AML-193 (cell line): ENCODE measurements at regions not wholly inside any gene's neighbourhood (a gene's known extent, or its start where the extent isn't known, plus 50 kb on each side); places are given as distances from the start of the nearest gene placed in this dataset.
"Not testable (repeated sequence)": the region's sequence is repeated elsewhere in the genome, so short reads cannot be mapped to it uniquely, and the experiment has no call there.

ENCODE experiments used
- DNase-seq, 2 experiments: peaks; one replicate each; lab custom pipeline; 2025; lab: John Stamatoyannopoulos, UW

DNA sequence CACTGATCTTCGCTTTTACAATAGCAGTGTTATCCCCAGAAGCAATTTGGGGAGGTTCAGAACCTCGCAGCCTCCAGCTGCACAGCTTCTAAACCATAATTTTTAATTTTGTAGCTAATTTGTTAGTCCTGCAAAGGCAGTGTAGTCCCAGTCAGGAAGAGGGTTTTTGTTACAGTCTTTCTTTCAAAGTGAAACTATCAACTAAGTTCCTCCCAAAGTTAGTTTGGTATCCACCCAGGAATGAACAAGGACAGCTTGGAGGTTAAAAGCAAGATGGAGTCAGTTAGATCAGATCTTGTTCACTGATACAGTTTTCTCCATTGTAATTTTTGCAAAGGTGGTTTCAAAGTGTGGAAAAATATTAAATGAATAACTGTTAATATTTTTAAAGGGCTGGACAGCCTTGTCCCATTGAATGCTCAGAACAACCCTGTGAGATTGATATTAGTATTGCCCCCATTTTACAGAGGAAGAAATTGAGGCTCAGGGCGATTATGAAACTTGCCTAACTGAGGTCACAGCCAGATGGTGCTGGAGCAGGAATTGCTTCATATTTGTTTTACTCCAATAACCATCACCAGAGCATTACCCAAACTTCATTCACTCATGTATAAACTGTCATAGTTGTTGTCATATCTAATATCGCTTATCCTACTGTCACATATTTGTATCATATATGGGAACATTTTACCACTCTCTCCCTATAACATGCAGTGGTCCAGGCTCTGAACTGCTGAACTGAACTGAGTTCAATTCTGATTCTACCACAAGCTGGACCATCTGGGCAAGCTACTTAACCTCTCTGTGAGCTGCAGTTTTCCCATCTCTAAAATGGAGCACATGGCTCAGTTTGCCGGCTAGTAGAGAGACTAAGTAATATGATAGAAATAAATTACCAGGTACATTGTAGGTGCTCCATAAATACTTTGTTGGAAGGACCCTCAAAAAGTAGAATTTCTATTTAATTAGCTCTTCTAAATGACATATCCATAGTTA is 213.8 kb downstream of the BCAS1 start:
- no peak for DNase-seq

DNA sequence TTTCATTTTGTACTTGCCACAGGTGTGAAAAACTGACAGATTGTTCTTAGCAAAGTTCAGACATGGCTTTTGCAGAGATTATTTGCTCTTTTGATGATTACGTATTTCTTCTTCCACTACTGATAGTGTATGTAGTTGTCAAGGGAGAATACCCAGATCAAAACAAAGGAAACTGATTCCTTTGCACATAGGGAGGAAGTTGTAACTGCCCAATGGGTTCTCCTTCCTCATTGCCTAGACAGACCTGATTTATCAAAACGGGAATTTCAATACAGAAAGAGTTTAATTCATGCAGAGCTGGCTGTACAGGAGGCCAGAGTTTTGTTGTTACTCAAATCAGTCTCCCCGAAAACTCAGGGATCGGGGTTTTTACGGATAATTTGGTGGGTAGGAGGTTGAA is 214.7 kb downstream of the BCAS1 start:
- DNase-seq = peak in 1 of 2 experiments; percentile 13

DNA sequence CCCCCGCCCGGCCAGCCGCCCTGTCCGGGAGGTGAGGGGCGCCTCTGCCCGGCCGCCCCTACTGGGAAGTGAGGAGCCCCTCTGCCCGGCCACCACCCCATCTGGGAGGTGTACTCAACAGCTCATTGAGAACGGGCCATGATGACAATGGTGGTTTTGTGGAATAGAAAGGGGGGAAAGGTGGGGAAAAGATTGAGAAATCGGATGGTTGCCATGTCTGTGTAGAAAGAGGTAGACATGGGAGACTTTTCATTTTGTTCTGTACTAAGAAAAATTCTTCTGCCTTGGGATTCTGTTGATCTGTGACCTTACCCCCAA is 215.8 kb downstream of the BCAS1 start:
- not testable (repeated sequence) for DNase-seq

DNA sequence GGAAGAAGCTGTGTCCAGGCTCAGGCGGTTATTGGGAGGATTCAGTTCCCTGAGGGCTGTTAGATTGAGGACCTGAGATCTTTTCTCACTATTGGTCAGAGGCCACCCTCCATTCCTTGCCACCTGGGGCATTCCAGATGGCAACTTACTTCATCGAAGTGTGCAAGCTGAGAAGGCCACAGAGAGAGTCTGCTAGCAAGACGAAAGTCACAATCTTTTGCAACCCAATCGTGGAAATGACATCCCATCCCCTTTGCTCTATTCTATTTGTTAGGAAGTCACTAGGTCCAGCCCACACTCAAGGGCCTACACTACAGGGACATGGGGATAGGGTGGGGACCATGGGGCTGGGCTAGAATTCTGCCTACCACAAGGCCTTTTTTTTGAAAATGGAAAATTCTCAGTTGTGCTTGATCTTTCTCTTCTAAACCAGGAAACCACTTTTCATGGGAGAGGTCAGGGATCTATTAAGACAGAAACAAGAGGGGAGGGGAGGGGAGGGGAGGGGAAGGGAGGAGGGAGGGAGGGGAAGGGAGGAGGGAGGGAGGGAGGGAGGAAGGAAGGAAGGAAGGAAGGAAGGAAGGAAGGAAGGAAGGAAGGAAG is 217.2 kb downstream of the BCAS1 start:
- DNase-seq = no peak

DNA sequence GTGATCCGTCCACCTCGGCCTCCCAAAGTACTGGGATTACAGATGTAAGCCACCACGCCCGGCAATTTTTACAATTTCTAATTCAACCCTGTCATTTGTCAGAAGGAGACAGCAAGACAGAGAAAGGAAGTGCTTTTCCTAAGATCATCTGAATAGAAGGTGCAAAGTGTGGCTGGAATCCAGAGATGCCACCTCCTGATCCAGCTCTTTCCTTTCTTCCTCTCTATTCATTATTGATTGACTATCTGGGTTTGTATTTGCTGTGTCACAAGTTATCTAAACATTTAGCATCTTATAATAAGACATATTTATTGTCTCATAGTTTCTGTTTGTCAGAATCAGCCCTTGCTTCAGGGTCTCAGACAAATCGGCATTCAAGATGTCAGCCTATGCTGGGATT is 217.7 kb downstream of the BCAS1 start:
- no peak for DNase-seq

DNA sequence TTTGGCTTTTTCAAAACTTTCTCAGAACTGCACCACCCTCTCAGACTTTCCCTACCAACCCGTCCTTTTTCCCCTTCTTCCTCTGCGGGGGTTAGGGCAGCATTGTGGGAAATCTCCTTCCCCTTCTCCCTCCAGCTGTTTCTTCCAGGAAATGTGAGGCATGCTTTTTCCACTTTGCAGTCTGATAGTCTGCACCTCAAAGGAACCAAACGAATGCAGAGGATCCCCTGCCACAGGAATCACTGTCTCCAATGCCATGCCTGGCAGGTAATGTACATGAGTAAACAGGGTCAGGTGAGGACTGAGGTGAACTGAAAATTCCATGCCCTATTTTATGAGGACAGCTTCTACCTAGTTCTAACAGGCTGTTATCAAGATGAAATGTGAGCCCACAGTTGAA is 218.4 kb downstream of the BCAS1 start:
- no peak for DNase-seq

DNA sequence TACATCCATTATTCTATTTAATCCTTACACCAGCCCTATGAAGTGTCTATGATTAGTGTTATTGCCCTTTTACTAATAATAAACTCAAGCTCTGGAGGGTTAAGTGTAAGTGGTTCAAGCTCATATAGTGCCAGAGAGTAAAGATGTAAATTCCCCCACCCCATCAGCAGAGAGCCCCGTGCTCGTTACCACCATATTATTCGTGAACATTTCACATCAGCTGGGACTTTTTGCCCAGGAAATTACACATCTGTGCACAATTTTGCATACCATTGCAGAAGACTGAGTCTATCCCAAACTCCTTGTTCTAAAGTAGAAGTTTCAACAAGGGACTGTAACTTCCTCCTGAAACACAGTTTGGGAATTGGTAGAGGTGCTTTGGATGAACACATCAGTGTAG is 220.1 kb downstream of the BCAS1 start:
- no peak for DNase-seq

DNA sequence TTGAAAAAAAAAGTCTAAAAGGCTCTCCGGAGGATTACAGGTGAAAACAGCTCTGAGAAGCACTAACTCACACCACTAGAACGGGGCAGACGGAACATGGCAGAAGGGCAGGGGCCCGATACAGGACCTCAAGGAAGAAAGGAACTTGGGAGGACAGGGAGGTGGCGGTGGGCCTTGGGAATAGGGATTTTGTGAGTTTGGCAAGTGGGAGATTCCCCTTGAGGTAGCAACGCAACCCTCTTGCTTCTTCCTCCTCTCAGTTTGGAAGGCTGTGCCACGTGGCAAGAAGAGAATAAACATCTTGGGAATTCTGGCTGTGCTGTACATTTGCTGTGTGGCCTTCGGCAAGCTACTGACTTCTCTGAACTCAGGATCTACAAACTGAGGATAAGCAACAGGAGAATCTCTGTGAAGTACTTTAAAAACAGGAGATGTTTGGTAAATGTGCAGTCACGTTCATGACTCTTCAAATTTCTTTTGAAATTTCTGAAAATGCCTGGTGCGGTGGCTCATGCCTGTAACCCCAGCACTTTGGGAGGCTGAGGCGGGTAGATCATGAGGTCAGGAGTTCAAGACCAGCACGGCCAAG is 220.8 kb downstream of the BCAS1 start:
- DNase-seq = no peak

DNA sequence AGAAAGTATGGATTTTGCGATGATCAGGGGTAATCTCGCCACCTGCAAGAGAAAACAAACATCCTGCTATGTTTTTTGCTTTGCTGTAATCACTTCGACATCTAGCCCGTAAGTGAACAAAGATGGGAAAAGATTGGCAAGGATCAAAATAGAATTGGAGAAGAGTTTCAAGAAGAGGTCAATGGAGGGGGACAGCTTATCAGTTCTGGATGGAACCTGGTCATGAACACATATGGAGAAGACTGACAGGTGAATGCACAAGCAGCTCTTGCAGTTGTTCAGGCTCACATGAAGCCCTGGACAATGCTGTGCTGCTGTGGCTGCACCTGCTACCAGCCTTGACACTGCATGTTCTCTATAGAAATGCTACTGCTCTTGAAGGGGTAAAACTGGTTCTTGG is 222.1 kb downstream of the BCAS1 start:
- DNase-seq = no peak

DNA sequence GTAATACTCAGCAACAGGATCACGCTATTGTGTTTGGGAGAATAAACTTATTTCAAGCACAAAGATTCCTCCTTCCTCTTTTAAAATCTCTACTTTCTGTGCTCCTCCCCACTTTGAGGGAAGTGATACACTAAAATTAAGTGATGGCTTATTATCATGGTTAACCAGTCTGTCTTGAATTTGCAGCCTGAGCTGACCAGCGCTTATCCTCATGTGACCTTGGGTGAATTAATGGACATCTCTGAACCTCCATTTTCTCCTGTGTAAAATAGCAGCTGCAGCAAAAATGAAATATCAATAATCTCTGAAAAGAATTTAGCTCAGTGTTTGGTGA is 222.6 kb downstream of the BCAS1 start:
- peak; percentile 48 to 71 for DNase-seq

DNA sequence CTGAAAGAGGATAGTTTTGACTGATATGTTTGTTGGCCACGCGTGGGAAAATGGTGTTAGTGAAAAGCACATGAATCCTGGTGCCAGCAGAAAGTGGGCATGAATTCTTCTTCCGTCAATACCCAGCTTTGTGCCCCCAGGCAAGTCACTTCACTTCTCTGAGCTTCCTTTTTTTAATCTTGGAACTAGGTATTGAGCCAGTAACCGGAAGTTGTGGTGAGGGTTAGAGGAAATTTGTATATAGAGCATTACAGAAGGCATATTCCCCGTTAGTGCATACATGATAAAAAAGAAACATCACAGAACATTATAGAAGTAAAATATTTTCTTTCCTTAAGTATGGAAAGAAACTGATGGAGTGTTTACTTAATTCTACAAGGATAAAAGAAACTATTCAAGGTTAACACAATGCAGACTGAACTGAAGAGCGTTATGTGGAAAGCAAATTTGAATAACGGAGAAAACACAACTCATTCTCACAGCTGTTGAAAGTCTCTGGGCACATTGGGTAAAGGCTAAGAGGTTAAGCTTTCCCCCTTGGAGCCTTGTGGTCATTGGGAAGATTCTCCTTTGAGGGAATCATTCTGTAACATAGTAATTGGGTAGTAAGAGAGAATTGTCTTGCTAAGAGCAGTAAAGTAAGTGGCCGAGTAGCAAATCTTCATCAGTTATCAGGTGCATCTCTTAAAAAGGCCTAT is 223.1 kb downstream of the BCAS1 start:
- DNase-seq = peak; percentile 94 to 95

DNA sequence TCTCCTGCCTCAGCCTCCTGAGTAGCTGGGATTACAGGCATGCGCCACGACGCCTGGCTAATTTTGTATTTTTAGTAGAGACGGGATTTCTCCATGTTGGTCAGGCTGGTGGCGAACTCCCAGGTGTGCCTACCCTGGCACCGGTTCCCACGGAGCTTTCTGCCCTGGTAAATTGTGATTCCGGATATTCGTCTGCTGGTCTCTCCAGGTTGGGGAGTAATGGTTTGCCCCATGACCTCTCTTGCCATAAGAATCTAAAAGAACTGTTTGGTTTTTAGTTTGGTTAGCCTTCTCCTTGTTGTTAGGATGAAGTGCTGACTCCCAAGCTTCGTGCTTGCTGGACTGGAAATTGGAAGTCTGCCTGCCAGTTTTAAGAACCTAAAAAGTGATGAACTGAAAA is 223.8 kb downstream of the BCAS1 start:
- DNase-seq = no peak

DNA sequence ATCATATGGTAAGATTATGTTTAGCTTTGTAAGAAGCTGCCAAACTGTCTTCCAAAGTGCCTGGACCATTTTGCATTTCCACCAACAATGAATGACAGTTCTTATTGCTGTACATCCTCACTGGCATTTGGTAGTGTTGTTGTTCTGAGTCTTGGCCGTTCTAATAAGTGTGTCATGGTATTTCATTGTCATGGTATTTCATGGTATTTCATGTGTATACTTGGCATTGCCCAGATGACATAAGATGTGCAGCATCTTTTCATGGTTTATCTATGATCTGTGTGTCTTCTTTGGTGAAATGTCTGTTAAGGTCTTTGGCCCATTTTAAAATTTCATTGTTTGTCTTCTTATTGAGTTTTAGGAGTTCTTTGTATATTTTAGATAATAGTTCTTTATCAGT is 224.4 kb downstream of the BCAS1 start:
- no peak for DNase-seq

DNA sequence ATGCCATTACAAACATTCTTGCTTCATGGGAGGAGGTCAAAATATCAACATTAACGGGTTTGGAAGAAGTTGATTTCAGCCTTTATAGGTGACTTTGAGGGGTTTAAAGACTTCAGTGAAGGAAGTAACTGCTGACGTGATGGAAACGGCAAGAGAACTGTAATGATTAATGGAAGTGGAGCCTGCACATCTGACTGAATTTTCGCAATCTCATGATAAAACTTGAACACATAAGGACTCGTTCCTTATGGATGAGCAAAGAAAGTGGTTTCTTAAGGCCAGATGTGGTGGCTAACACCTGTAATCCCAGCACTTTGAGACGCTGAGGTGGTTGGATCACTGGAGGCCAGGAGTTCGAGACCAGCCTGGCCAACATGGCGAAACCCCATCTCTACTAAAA is 226.1 kb downstream of the BCAS1 start:
- DNase-seq = no peak

DNA sequence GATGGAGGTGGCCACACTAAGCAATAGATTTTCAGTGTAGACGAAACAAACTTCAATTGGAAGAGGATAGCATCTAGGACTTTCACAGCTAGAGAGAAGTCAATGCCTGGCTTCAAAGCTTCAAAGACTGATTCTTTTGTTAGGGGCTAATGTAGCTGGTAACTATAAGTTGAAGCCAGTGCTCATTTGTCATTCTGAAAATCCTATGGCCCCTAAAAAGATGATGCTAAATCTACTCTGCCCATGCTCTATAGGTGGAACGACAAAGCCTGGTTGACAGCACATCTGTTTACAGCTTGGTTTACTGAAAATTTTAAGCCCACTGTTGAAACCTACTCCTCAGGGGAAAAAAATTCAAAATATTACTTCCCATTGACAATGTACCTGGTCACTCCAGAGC is 226.7 kb downstream of the BCAS1 start:
- no peak for DNase-seq

DNA sequence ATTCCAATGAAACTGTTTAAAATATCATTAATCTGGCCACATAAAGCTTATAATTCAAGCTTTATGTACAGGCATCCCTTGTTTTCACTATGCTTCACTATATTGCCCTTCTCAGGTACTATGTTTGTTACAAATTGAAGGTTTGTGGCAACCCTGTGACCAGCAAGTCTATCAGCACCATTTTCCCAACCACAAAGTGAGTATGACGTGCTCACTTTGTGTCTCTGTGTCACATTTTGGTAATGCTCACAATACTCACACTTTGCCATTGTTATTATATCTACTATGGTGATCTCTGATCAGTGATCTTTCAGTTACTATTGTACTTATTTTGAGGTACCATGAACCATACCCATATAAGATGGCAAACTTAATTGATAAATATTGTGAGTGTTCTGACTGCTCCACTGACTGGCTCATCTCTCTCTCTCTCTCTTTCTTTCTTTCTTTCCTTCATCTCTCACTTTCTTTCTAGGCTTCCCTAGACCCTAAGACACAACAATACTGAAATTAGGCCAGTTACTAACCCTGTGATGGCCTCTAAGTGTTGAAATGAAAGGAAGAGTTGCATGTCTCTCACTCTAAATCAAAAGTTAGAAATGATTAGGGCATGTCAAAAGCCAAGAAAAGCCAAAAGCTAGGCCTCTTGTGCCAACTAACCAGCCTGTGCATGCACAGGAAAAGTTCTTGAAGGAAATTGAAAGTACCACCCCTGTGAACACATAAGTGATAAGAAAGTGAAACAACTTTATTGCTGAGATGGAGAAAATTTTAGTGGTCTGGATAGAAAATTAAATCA is 227.9 kb downstream of the BCAS1 start:
- no peak for DNase-seq

DNA sequence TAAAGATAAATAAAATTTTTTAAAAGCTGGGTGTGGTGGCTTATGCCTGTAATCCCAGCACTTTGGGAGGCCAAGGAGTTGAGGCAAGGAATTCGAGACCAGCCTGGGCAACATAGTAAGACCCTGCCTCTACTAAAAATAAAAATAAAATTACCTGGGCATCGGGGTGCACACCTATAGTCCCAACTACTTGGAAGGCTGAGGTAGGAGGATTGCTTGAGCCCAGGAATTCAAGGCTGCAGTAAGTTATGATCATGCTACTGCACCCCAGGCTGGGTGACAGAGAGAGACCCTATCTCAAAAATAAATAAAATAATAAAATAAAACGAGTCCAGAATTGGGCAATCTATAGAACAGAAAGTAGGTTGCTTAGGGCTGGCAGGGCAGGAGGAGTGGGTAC is 228.7 kb downstream of the BCAS1 start:
- no peak for DNase-seq

DNA sequence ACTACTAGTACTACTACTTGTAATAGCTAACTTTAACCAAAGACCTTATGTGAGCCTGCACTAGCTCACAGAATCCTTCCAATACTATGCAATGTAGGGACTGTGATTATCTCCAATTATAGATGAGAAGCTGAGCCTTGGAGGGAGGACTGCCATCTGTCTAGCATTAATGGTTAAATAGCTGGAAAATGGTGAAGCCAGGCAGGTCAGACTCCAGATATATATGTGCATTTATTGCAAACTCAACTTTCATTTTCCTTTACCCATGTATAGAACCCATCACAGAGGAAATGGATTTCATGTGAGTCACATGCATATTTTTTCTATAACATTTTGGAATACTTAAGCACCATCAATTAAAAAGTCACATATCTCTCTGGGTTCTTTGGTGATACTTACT is 229.9 kb downstream of the BCAS1 start:
- no peak for DNase-seq

DNA sequence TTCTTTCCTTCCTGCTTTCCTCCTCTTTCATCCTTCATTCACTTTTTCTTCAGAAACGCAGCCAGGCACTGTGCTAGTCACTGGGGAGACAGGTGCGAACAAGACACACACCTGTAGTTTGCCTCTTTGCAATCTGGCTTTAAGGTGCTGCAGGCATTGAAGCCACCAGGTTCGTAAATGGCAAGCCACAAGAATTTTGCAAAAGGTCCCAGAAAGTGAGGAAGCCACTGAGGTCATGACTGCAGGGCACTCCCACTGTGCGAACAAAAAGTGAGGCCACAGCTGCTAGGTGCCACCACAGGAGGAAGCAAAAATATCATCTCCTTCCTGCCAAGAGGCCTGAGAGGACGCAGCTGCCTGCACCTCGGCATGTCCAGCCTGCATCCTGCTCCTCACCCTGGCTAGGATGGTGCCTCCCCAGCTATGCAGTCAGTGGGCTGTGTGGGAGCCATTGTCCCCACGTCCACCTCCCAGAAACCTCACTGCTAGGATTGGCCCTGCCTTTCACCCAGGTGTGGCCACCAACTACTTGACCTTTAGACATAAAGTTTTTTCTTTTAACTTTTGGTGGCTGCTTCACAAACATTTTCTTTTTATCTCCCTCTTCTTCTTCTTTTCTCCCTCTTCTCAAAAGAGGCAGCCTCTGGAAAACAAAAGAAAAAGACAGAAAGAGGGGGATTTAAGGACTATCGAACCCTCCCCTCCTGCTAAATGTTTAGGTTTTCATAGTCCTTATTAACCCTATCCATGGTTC is 230.8 kb downstream of the BCAS1 start:
- peak; percentile 89 to 92 for DNase-seq

DNA sequence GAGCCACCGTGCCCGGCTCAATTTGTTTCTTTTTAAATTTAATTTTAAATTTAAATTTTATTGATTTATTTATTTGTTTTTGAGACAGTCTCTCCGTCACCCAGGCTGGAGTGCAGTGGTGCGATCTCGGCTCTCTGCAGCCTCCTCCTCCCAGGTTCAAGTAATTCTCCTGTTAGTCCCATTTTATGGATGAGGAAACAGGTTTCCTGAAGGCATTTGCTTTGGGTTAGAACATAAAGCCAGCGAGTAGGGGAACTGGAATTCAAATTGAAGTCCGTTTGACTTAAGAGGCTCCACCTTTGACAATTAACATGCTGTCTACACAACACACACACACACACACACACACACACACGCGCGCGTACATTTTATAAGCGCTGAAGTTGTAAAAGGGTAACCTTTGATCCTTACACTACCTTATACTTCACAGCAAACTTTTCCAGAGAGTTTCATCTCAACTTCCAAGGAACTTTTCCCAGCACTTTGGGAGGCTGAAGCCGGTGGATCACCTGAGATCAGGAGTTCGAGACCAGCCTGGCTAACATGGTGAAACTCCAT is 232.0 kb downstream of the BCAS1 start:
- no peak for DNase-seq
